Left colon (tissue), 2 donors: ENCODE measurements at regions not wholly inside any gene's neighbourhood (a gene's known extent, or its start where the extent isn't known, plus 50 kb on each side); places are given as distances from the start of the nearest gene placed in this dataset.
A peak's percentile ranks its signal among the peaks of the same experiment; 100 is the strongest.

Experiments
- ATAC-seq: fragments of 200-7000 bp; cut with Tn5 transposase; one replicate; pipeline ENCODE4 v1.9.1; 2020; ENCODE audit warnings: mild to moderate bottlenecking, moderate library complexity
- DNase-seq, 2 donors: peaks; one replicate each; pipeline ENCODE4 v3.0.0-alpha.2; 2020
- intact Hi-C, 2 donors: fragments of 100-400 bp; cut with DNase I in 1 of 2; cut with micrococcal nuclease in 1 of 2; formaldehyde crosslinking; loops; one replicate each; pipeline versions ENCODE4 v1.11.2 to v1.14.0; 2022; cut with DNase I, micrococcal nuclease
- donor health status: DM: no; HTN: no; CAD: no.
- donor health status: DM: yes; HTN: yes; CAD: no.

DNA sequence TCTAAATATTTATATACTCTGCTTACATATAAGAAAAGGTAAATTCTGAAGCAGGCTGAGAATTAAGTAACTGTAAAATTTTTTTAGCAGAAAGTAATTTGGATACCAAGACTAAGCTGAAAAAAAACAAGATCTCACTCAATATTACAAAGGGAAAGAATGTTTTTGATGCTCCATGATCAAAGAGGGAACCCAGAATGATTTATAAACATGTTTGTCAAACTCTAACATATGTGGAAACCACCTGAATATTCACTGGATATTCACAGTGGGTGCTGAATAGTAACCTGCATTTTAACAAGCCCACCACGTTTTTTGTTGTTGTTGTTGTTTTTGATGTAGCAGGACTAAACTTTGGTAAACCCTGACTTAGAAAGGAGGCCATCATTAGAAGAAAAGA is 324.9 kb upstream of the GATB start:
- DNase-seq, result no peak
- no peak for ATAC-seq
- intact Hi-C loops, result no loop called here

DNA sequence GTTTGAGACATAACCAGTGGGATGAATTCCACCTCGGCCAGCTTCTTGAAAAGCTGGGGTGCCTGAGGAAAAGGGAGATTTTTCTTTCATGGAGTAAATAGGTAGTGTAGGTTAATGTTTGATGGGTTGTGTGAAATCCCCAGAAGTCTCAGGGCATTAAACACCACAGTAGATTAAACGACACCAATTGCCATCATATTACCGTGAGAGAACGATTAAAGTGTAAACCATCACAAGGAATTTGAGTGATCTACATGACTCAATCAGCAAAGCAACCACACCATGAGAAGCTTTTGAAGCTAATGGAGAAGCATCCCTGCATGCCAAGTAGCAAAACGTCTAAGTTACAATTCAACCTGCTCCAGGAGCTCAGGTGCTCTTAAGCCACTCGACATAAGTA is 322.5 kb upstream of the GATB start:
- DNase-seq, result no peak
- intact Hi-C loops, result no loop called here

DNA sequence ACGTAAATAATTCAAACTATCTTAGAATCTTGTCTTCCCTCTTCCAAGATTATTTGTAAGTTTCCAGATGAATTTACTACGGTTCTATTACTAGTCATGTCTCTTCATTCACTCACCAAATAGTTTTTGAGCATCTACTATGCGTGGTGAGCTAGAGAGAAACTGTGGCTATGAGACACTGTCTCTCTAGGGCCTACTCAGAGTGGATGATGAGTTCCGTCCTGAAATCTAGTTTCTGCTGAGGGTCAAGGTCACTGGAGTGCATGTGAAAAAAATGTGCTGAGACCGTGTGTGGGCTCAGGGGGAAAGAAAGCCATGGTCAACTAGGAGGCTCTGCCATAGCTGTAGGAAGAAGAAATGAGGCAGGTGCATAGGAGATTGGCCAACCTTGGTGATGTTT is 320.2 kb upstream of the GATB start:
- intact Hi-C loops, result no loop called here
- ATAC-seq (no peak), DNase-seq (no peak)

More for the DNA sequence above, 322.5 kb upstream of the GATB start:
- ATAC-seq, result no peak

DNA sequence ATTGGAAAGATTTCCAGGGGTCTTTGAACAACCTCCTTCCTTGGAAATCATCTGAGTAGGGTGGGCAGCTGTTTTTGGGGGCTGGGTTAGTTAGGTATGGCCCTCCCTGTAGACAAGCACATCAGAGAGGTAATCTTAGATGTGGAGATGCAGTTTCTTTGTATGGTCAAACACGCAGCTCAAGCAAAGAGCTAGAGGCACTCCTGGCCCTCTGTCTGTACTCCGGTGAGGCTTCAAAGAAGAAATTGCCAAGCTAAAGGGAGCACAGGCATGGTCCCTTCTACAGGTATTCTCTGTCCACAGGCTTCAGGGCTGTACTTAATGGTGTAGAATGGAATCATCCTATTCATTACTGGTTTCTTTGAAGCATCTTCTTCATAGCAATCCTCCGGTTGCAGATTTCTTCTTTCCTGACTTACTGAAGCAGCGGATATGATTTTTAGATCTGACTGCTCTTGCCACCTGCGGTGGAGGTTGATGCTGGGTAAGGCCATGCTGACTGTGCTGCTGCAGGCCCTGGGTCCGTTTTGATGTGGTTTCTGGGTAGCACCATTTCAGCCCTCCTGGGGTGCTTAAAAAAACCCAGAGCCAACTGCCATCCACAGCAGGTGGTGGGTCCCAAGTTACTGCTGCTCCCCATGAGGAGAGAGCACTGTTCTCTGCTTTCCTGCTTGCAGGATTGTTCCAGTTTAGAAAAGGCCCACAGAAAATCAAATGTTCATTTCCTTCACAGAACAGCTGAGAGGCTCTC is 318.9 kb upstream of the GATB start:
- intact Hi-C loops, result no loop called here
- DNase-seq (no peak), ATAC-seq (no peak)

DNA sequence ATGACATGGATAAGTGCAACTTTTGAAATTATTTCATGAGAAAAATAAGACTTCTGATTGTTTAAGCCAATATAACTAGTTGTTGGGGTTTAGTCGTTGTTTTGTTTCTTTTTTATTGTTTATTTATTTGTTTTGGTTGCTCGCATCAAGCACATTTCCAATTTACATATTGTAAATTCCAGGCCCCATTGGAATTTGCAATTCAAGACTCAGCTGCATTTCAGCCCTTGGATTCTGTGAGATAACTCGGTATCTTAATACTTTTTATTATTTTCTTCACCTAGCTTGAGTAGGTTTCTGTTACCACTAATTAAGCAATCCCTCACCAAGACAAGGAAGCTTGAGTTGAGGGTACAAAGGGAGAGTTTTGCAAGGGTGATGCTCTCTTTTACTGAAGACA is 318.3 kb upstream of the GATB start:
- ATAC-seq (no peak), DNase-seq (no peak)
- intact Hi-C loops, result no loop called here

DNA sequence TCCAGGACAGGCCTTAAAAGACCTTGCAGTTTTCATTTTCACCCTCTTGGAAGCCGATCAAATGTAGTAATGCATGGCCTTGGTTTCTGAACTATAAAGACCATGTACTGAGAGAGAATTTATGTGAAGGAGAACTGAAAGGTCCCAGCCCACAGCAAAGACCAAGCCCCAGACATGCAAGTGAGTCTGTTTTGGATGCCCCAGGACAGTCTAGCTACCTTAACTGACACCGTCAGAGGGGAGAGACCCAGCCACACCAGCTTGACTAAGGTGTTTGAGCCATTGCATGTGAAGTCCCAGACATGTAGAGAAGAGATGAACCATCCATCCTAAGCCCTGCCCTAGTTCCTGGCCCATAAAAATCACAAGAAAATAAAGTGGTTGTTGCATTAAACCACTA is 316.8 kb upstream of the GATB start:
- intact Hi-C loops, result no loop called here
- no peak for ATAC-seq
- DNase-seq, result no peak

DNA sequence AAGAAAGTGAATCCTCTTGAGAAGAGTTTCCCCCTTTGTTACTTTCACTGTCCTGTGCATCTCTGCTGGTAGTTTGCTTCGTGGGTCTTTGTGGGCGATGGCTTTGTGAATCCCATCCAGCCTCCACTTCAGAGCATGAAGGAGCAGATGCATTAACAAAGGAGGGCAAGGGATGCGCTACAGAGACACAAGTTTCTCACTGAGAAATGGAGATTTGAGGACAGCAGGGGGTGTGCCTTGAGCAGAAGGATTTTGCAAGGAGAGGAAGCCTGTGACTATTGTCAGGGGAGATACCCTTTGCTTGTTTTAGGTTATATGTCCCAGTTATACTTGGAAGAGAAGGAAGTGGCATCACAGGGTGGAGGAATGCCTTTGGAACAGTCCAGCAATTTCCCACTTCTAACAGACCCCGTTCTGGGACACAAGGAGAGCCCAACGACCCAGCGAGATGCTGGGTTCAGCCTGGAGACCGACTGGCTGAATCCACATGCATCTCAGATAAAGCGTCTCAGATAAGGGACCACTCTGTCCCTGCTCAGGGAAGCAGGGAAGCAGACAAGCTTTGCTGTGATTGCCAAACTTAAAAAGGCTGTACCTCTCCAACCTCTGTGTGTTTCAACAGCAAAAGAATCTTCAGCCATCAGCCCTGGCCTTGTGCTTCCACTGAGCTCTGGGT is 314.6 kb upstream of the GATB start:
- intact Hi-C loops, result no loop called here
- ATAC-seq, result no peak
- no peak for DNase-seq

DNA sequence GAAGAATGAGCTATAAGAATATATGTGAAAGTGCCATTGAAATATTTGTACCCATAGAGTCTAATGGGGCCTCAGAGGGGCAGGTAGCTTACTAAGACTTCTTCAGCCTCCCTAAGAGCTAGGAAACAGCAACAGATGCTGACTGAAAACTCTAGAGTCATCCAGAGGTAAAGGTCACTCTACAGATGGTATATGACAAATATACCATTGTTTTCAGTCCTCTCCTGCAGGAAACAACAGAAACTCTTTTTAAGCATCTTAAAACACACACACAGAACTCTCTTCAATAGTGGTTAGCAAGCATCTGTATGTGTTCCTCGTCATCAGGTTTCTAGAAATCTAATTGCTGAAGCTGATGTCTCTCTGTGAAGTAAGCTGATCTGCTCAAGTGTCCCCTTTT is 313.8 kb upstream of the GATB start:
- ATAC-seq, result no peak
- DNase-seq, result no peak
- intact Hi-C loops, result no loop called here

DNA sequence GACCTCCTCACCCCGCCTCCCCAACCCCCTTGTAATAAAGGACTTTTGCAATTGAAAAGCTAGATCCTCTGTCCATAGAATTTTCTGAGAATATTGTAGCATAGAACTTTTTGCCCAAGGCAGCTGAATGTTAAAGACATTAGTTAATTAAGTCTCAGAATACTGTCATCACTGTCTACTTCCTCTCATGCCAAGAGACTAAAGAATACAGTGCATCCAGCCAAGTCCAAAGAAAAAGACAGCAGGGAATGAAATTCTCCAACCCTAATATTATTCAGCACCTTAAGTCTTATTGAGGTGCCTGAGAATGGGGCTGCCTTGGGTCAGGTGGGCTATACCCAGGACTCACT is 313.3 kb upstream of the GATB start:
- DNase-seq (no peak), ATAC-seq (no peak)
- intact Hi-C loops, result no loop called here

DNA sequence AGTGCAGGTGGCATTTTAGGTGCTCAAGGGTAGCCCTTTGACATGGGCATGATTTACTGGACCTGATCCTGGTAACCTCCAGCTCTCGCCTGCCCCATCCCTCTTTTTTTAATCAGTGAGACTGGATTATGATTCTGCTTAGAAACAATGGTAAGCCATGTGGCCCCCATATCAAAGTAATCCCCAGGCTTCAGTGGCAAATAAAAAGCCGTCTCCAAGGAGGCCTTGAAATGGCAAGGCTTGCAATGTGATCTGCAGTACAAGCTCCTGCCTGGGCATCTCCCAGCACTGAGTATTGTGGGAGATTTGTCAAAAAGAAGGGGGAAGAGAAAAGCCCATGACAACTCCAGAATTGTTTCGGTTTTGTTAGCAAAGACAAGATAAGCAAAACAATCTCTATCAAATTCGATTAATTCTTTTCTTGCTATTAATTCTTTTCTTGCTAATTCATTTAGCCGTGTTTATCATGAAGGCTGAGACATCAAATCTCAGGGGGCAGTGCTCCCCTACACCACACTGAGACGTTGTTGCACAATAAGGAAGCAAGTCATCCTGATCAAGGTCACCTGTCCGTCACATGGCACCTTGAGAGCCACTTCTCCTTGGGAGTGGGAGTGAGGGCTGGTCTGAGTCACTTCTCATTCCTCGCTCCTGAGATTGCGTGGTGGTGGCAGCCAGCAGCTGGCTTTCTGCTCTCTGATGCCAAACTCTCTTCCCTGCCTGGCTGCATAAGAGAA is 312.7 kb upstream of the GATB start:
- intact Hi-C loops, result no loop called here
- ATAC-seq (no peak), DNase-seq (no peak)

DNA sequence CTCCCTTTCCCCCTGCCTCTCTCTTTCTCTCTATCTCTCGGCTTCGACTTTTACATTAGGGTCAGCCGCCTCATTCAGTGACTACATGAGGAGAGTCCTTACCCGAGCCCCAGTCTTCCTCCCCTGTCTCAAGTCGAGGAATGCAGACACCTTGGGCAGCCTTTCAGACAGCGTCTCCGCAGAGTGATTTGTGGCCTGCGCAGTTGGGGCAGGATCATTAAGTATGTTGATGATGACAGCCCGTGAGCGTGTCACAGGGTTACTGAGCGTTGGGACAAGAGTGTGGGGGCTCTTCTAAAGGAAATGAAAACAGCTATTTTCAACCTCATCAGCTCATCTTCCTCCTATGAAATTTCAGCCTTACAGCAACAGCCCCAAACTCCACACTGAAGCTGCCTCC is 312.1 kb upstream of the GATB start:
- intact Hi-C loops, result no loop called here

DNA sequence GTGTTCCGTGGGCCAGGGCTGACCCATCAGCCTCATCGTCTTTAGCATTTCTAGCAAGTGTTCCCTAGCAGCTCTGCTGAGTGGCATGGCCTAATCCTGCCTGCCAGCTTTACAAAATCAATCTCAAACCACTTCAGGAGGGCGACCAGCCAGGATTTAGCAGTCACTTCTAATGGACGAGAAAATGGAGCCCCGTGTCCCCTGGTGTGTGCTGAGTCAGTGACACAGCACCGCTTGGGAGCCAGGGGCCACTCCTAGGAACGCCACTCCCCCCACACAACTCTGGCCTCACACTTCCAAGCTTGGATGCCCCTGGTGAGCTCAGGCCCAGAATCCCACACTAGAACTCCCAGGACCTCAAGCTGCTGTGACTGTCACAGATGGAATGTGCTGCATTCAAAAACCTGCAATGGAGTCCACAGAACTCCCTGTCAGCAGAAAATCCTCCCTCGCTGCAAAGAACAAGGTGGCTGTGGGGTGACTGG is 311.2 kb upstream of the GATB start:
- intact Hi-C loops, result no loop called here
- ATAC-seq (no peak), DNase-seq (no peak)

More for the DNA sequence above, 312.1 kb upstream of the GATB start:
- DNase-seq, result no peak
- no peak for ATAC-seq

DNA sequence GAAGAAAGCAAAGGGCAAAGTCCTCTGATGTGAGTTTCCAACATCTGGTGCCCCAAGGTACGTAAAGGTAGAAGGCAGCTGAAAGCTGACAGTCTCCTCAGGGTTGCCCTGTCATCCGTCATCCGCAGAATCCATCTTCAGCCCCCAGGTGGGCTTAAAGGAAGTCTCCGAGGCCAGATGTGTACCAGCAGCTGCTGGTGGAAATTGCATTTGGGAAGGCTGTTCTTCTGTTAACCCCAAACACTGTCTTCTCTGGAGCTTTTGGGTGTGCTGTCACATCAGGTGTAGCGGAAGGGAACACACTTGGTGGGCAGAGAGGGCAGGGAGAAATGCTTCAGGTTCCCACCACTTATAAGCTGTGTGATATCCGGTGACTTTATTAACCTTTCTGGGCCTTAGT is 310.0 kb upstream of the GATB start:
- DNase-seq (no peak), ATAC-seq (no peak)
- intact Hi-C loops, result no loop called here

DNA sequence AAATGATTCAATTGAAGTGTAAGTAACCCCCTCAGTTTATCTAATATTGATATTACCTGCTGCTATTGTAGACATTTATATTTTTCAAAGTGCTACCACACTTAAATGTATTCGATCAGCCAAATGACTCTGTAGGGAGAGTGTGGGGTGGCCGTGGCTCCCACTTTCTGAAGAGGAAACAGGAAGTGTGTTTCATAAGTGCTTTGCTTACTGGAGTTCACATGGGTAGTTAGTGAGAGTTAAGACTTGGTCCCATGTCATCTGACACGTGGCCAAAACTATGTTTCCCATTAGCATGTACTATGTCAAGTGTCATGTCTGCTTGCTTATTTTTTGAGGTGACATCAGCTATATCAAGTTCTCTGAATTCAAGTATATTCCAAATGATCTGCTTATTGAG is 308.1 kb upstream of the GATB start:
- DNase-seq, result no peak
- no peak for ATAC-seq
- intact Hi-C loops, result no loop called here

DNA sequence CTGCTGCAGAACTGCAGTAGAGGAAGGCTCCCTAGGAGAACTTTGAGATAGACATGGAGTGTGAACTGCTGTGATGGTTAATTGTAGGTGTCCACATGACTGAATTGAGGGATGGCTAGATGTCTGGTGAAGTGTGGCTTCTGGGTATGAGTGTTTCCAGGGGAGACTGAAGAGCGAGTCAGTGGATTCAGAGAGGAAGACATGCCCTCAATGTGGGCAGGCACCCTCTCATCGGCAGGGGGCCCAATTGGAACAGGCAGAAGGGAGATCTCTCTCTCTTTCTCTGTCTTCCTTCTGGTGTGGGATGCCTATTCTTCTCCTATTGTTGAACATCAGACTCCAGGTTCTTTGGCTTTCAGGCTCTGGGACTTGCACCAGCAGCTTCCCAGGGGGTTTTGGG is 304.7 kb upstream of the GATB start:
- intact Hi-C loops, result no loop called here
- no peak for DNase-seq
- no peak for ATAC-seq

DNA sequence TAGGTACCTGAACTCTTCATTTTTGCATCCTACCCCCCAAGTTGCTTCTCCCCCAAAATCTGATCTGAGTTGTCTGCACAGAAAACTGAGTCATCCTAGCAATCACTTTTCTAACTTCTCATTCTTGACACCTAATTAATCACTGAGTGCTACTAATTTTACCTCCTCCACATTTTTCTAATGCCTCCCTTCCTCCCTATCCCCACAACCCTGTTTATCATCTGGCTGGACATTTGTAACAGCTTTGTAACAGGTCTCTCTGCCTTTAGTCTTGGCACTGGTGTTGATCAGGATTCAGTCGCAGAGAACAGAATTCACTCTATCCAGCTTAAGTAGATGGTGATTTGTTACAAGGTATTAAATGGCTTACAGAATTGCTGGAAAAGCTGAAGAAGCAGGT is 303.9 kb upstream of the GATB start:
- DNase-seq, result no peak
- intact Hi-C loops, result no loop called here
- ATAC-seq, result no peak

DNA sequence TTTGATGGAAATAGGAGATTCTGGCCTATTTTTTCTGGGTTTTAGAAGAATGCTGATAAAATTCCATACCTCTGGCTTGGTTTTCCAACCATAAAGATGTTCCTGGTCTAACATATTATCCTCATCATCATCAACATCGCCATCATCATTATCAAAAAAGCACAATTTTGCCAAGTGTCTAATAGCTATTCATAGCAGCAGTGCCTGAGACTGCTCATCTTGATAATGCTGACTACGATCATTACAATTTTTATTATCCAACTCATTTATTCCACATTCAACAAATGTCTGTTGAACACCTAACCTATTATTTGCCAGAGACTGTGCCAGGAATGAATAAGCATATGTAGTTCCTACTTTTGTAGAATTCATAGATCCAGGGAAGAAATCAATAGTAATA is 303.5 kb upstream of the GATB start:
- DNase-seq, result no peak
- intact Hi-C loops, result no loop called here
- ATAC-seq, result no peak

DNA sequence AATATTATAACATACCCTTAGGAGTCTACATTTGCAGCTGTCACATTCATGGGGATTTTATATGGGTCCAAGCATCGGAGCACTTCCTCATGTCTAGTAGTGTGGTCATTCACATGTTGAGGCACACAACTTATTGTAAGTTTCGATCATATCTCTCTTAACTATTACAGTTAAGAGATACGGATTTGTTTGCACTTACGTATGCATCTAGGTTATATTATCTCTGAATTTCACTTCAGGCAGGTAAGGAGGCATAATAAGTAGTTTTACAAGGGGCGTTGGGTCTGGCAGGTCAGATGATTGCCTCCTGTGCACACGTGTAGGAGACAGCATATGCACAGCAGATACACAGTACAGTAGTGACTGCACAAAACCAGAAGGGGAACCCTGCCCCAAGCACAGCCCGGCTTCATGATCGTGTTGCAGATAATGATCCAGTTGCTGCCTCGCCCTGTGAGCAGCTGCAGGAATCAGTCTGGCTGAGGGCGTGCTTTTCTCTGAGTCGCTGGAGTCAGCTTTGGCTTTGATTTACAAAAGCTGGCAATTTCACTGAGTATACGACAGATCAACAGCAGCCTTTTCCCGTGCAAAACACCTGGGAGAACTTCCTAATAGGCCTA is 302.9 kb upstream of the GATB start:
- DNase-seq, result peak; percentile 53 to 59
- peak; percentile 98 for ATAC-seq
- intact Hi-C loops, result no loop called here

DNA sequence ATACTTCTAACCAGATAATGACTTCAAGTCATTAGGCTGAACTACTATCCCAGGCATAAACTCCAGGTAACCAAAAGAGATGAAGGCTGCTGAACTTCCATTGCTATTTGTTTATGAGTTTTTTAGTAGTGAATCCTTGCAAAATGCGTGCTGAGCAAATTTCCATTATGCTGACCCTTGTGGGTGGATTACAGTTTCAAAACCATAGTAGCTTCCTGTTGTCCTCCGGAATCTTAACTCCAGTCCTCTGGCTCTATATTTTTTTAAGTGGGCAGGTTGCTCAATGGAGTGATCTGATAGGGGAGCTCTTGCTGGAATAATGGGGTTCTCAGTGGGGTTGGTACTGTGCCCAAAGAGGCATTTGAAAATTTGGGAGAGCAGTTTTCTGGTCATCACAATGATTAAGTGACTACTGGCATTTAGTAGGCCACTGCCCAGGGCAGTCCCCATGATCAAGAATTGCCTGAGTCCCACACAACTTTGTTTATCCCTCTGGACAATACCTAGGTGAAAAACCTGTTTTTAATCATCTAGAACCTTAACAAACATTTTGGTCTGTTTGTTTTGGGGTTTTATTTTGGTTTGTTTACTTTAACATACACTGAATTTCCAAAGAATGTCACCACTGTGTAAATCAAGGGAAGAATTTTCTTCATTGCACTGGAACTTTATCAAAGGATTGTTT is 302.3 kb upstream of the GATB start:
- ATAC-seq (no peak), DNase-seq (no peak)
- intact Hi-C loops, result no loop called here
